GM04503 (cell line): ENCODE measurements at regions not wholly inside any gene's neighbourhood (a gene's known extent, or its start where the extent isn't known, plus 50 kb on each side); places are given as distances from the start of the nearest gene placed in this dataset.
"Not testable (repeated sequence)": the region's sequence is repeated elsewhere in the genome, so short reads cannot be mapped to it uniquely, and the experiment has no call there.

Experiments
- DNase-seq: peaks from one replicate; pipeline ENCODE4 v3.0.0-alpha.2; 2012; ENCODE audit warnings: low read depth

DNA sequence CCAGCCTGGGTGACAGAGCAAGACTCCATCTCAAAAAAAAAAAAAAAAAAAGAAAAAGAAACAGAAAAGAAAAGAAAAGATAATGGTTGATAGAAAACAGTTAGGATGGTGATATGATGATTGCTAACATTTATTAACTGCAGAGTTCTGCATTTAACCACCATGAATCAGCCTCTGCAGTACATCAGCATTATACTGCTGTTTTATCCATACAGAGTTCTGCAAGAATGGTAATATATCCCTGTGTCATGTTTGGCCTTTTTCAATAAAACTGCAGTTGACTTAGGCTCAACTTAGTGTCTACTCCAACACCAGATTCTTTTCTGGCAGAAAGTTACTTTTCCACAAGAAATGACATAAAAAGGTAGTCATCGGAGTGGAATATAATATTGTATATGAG, 62.6 kb downstream of the DUSP6 start:
- no peak for DNase-seq

DNA sequence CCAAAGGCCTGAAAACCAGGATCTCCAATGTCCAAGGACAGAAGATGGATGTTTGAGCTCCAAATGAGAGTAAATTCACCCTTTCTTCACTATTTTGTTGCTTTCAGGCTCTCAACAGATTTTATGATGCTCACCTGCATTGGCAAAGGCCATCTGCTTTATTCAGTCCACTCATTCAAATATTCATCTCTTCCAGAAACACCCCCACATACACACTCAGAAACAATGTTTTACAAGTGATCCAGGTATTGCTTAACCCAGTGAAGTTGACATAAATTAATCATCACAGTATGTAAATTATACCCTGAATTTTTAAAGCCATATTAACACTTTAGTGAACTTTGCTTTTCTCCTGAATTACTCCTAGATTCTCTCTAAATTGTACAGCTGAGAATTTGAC, 63.3 kb downstream of the DUSP6 start:
- no peak for DNase-seq

- DNase-seq: no peak
These were observed 65.8 kb downstream of the DUSP6 start for GRCh38 chr12:89286501-89286900.

DNA sequence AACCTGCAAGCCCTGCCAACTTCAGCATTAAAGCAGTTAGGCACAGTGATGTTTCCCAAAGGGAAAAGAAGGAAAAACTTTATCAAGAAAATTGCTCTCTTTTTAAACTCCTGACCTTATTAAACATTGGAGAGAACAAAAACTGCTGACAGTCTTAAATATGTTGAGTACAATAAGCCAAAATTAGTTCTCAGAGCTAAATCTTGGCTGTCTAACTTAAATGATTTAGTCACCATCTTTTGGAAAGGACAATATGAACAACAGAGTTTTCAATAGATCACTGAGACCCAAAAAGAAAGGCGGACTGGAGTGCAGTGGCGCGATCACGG, 70.8 kb downstream of the DUSP6 start:
- no peak for DNase-seq

GRCh38 chr12:89280833-89281538, 71.3 kb downstream of the DUSP6 start:
- DNase-seq: no peak

DNA sequence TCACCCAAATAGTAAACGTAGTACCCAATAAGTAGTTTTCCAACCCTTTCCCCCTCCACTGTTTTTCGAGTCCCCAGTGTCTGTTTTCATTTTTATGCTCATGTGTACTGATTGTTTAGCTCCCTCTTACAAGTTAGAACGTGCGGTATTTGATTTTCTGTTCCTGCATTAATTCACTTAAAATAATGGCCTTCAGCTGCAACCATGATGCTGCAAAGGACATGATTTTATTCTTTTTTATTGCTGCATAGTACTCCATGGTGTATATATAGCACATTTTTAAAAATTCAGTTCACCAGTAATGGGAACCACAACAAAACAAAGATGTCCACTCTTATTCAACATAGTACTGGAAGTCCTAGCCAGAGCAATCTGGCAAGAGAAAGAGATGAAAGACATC, 72.8 kb downstream of the DUSP6 start:
- no peak for DNase-seq

DNA sequence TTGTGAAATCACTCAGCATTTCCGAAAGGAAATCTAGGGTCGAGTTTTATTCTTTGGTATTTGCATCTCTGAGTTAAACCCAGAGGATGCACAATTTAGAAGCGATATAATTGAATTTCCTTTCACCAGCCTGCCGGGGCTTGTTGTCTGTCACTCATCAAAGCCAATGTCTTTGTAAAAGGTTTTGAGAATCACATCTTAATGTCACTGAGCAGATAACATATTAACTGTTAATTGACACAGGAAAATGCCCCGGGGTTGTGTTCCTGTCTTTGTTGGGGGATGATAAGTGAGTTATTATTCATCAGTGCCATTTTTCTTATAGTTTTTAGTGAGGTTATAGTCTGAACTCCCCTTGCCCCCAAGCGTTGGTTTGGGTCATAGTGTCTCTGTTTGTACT, 73.4 kb downstream of the DUSP6 start:
- DNase-seq: no peak

DNA sequence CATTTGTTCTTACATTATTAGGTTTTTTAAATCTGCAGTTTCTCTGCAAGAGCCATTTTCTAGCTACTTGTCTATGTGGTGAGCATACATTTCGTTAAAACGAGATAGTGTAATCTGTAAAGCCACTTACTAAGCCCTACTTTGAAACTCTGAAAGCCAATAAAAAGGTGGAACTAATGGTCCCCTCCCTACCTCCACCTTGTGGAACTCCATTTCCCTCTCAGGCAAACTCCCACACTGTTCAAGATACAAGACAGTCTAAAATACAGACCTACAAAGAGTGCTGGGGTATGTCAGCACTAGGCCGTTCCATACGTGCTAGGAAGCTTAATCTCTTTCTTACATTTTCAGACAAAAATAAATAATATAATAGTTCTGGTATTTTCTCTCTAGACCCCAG, 74.1 kb downstream of the DUSP6 start:
- DNase-seq: no peak

DNA sequence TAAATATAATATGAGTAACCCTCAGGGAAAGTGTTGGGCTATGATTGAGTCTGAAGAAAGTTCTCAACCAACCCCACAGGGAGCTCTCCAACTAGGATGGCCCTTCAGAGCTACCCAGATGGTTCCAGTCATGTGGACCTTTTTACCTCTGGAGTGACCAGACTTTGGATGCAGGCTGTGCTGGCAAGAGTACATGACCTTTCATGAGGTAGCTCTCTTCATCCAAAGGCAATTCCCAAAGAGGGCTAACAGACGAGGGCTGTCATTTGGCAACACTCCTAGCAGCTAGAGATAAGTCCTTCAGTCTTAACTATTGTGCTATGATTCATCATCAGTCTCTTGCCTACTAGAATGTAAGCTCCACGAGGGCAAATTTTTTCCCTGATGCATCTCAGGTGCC, 75.4 kb downstream of the DUSP6 start:
- DNase-seq: no peak

DNA sequence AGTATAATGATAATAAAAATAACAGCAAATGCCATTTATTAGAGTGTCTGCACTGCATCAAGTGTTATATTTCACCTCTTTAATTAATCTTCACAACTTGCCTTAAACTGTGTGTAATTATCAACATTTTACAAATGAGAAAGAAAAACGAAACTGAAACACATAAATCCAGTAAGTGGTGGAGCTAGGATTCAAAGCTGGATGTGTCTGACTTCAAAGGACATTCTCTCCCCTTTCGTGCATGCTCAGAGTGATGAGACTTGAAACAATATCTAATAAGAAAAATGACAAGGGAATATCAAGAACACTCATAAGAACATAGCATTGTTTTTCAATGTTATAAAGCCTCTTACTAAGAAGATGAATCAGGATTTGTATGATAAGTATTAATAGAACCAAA, 78.8 kb downstream of the DUSP6 start:
- DNase-seq: no peak

GRCh38 chr12:89270548-89270947, 81.8 kb downstream of the DUSP6 start:
- no peak for DNase-seq

DNA sequence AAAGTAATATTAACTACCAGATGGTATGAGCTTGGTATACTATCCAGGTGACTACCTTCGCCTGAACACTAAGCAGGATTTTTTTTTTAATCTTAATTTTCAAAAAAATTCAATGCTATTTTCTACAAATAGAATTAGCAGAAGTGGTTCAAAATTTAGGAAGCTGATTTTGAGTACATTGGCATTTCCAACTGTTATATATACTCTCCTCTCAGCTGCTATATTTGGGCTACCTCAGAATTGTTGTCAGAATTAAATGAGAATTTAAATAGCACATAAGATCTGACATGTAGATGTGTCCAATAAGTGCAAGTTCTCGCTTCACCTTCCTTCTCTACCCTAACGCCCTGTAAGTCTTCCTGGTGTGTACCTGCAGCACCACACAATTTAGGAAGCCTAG, 83.1 kb downstream of the DUSP6 start:
- no peak for DNase-seq

DNA sequence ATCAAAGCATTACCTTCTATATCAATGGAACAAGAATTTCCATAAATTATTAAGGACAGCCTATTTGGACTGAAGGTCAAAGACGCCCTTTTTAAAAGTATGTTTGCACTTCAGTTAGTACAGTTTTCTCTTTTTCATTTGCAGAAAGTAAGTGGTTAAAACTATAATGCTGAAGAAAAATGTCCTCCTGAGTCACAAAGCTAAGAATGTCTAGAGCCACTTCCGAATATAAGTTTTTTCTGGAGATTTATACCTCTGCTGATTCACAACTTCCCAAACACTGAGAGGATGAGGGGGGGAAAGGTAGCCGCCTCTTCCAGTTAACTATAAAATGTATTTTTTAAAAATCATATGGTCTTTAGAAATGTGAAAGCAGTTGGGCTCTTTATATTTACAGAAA, 84.9 kb downstream of the DUSP6 start:
- DNase-seq: no peak

DNA sequence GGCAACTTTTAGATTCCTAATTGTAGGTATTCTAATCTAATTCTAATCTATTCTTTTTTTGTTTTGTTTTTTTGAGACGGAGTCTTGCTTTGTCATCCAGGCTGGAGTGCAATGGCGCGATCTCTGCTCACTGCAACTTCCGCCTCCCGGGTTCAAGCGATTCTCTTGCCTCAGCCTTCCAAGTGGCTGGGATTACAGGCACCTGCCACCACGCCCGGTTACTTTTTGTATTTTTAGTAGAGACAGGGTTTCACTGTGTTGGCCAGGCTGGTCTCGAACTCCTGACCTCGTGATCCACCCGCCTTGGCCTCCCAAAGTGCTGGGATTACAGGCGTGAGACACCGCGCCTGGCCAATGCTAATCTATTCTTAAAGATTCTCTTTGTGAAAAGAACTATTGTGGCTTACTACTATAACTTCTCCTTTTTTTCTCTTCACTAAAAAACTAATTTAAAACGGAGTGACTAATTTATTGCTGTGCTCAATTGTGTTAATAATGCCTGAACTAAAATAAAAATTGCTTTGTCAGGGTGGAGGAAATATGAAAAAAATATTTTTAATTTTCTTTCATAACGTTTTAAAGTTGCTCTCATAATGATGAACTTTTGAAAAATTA, 85.6 kb downstream of the DUSP6 start:
- not testable (repeated sequence) for DNase-seq

DNA sequence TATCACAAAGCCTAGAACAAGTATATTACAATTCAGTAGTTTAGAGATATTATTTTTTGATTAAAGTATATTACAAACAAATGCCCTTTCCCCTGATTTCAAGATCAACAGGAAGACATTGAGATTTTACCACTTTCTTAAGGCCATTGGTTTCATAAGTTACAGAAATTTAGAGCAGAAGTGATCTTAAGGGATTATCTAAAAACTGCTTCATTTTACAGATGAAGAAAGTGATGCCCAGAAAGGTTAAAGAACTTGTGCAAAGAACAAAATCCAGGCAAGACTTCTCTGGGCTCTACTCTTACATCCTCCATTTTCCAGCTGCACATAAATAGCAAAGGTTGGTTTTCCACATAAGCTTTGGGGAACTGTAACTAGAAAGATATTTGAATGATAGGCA, 87.5 kb downstream of the DUSP6 start:
- no peak for DNase-seq

DNA sequence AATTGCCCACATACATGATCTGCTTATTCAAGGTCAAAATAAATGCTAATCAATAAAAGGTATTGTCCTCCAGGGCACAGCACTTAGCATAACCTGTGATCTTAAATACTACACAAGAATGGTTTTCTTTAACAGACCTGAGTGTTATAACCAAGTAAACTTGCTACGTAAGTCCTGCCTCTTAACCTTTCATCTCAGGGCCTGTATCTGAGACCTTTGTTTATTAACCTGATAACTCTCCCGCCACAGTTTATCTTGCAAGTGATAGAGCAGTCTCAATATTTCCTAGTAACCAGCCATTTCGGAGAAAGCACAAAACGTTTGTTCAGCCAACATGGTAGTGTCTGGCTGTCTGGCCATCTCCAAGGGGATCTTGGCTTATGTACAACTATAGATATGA, 88.4 kb downstream of the DUSP6 start:
- no peak for DNase-seq

- DNase-seq: no peak
These were observed 89.3 kb downstream of the DUSP6 start for GRCh38 chr12:89262855-89263552.

DNA sequence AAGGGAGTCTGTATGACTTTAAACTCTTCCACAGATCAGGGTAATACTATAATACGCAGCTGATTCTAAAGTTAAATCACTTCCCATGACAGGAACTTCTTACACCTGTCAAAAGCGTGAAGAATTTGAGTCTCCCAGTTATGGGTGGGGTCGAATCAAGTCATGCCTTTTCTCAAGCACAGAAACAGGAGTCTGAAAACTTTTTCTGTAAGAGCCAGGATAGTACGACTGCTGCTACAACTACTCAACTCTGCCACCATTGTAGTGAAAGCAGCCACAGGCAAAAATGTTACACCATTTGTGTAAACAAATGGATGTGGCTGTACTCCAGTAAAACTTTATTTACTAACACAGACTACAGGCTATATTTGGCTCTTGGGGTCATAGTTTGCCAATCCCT, 90.3 kb downstream of the DUSP6 start:
- DNase-seq: no peak

- DNase-seq: no peak
These were observed 91.3 kb downstream of the DUSP6 start for GRCh38 chr12:89260841-89261637.

- no peak for DNase-seq
These were observed 92.5 kb downstream of the DUSP6 start for GRCh38 chr12:89259821-89260220.

DNA sequence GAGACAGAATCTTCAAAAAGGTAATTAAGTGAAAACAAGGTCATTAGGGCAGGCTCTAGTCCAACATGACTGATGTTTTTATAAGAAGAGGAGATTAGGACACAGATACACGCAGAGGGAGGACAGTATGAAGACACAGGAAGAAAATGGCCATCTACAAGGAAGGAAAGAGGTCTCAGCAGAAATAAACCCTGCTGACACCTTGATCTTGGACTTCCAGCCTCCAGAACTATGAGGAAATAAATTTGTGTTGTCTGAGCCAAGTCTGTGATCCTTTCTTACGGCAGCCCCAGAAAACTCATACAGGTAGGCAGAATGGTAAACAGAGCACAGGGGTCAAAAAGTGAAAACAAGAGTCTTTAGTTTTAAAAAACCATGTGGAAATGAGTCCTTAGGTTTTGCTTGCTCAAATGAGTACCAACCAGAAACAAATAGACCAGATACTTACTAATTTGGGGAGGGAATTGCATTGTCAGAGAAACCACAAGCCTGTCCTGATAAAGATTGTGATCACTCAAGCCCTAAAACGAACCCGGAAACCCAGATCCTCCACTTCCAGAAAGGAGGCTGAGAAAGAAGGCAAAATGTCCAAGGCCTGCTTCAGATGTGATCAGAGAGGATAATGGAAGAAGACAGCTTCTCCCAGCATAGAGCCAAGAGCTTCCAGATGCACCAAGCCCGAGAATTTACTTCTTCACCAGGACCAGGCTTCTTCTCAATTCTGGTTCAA, 93.9 kb downstream of the DUSP6 start:
- DNase-seq: no peak

GRCh38 chr12:89257340-89257739, 95.0 kb downstream of the DUSP6 start:
- DNase-seq: no peak
